ENCODE measurements at regions not wholly inside any gene's neighbourhood (a gene's known extent, or its start where the extent isn't known, plus 50 kb on each side); places are given as distances from the start of the nearest gene placed in this dataset.

DNA sequence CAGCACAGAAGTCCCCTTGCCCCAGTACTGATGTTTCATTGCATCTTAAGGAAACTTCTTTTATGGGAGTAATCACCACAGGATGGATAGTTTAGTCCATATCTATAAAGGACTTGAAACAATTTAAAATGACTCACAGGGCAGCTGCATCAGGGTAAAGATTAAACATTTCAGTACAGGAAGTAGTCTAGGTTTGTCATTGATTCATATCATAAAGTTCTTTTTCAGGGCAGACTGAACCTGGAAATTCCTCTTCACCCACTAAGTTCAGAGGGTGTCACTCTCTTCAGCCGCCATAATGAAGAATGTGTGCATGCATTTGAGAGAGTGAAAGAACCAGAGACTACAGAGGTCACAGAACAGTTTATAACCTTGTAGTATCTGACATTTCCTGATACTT, 296.3 kb upstream of the JAG1 start (continued):
- TF ChIP-seq CTCF (IDR thresholded peaks at IDR 0.05 in 2 of 3, conservative IDR thresholded peaks at IDR 0.05 in 1 of 3; ENCODE audit: control insufficient read depth in 2 of 3, extremely low read depth in 1 of 3, insufficient read depth in 1 of 3, low read depth in 3 of 3, low read length in 3 of 3) (no peak), FOXK2 (IDR thresholded peaks at IDR 0.05) (no peak), YBX1 (IDR thresholded peaks at IDR 0.05) (no peak)

- 0% methylated on average over 1 of the region's 1 CpG for WGBS (ENCODE audit: insufficient coverage, insufficient replicate concordance, low lambda C conversion rate, missing lambda C conversion rate)
- no peak overlapping the region for H3K27ac ChIP-seq (ENCODE audit: control insufficient read depth, insufficient read depth)
- no peak for FAIRE-seq
- BruUV-seq (replicated peaks), result no TSS peak
- H4K20me1 ChIP-seq (ENCODE audit: control insufficient read depth, insufficient read depth), result no peaks in the 10 kb centered on the region
- no peak for ATAC-seq
- ChIA-PET SMC1A (ENCODE audit: uncharacterized antibody, unreplicated experiment) (interaction anchor here (0.8 to 1.8 kb wide), 3 partner anchors 8 to 51 kb away, joined by 4 to 5 read pairs (median 4); no protein-coding TSS in a partner anchor), POLR2A (no interaction called here), RAD21 (ENCODE audit: unreplicated experiment) (no interaction called here), CTCF (no interaction called here)
- H3K4me3 ChIP-seq, result no peak overlapping the region
- H3K36me3 ChIP-seq (ENCODE audit: control insufficient read depth in 2 of 2, insufficient read depth in 2 of 2, low read length in 1 of 2), result no peaks in the 10 kb centered on the region
- H3K27me3 ChIP-seq (replicated peaks in 1 of 2; ENCODE audit: control insufficient read depth in 2 of 2, insufficient read depth in 2 of 2, low read length in 1 of 2), result no peaks in the 10 kb centered on the region
- intact Hi-C loops (cut with micrococcal nuclease; ENCODE audit: unreplicated experiment) (no loop called here), in situ Hi-C loops (cut with MboI) (no loop called here)
- DNase-seq (ENCODE audit: low read depth, low spot score), result no peak
- H3K4me1 ChIP-seq (ENCODE audit: control insufficient read depth, insufficient read depth, low read length), result no peaks in the 10 kb centered on the region
- H3K9me3 ChIP-seq (replicated peaks; ENCODE audit: control insufficient read depth, insufficient read depth, low read length), result no peaks in the 10 kb centered on the region
- H3K9ac ChIP-seq (ENCODE audit: control insufficient read depth, insufficient read depth, low read length), result no peak overlapping the region
- no peaks in the 10 kb centered on the region for H3K79me2 ChIP-seq (ENCODE audit: control insufficient read depth, insufficient read depth, low read length)
- H3K4me2 ChIP-seq (ENCODE audit: control insufficient read depth, insufficient read depth), result no peak overlapping the region
- H2AFZ ChIP-seq (ENCODE audit: control insufficient read depth, low read depth, low read length), result no peak overlapping the region
- TF ChIP-seq NFYA (IDR thresholded peaks at IDR 0.05; ENCODE audit: borderline replicate concordance, low read depth, low read length) (no peak), E2F4 (IDR thresholded peaks at IDR 0.05; ENCODE audit: low read depth, low read length) (no peak), YY1 (IDR thresholded peaks at IDR 0.05; ENCODE audit: low read depth, low read length) (no peak), E2F8 (IDR thresholded peaks at IDR 0.05; ENCODE audit: low read depth, partially characterized antibody) (no peak), GATAD2B (conservative IDR thresholded peaks at IDR 0.05; ENCODE audit: low read depth) (no peak), JUND (IDR thresholded peaks at IDR 0.05; ENCODE audit: low read depth, low read length) (no peak), BMI1 (IDR thresholded peaks at IDR 0.05; ENCODE audit: borderline replicate concordance) (no peak), POLR2A (IDR thresholded peaks at IDR 0.05; ENCODE audit: low read depth, low read length) (no peak)
- TF ChIP-seq, protein P1, sequence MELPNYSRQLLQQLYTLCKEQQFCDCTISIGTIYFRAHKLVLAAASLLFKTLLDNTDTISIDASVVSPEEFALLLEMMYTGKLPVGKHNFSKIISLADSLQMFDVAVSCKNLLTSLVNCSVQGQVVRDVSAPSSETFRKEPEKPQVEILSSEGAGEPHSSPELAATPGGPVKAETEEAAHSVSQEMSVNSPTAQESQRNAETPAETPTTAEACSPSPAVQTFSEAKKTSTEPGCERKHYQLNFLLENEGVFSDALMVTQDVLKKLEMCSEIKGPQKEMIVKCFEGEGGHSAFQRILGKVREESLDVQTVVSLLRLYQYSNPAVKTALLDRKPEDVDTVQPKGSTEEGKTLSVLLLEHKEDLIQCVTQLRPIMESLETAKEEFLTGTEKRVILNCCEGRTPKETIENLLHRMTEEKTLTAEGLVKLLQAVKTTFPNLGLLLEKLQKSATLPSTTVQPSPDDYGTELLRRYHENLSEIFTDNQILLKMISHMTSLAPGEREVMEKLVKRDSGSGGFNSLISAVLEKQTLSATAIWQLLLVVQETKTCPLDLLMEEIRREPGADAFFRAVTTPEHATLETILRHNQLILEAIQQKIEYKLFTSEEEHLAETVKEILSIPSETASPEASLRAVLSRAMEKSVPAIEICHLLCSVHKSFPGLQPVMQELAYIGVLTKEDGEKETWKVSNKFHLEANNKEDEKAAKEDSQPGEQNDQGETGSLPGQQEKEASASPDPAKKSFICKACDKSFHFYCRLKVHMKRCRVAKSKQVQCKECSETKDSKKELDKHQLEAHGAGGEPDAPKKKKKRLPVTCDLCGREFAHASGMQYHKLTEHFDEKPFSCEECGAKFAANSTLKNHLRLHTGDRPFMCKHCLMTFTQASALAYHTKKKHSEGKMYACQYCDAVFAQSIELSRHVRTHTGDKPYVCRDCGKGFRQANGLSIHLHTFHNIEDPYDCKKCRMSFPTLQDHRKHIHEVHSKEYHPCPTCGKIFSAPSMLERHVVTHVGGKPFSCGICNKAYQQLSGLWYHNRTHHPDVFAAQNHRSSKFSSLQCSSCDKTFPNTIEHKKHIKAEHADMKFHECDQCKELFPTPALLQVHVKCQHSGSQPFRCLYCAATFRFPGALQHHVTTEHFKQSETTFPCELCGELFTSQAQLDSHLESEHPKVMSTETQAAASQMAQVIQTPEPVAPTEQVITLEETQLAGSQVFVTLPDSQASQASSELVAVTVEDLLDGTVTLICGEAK (IDR thresholded peaks at IDR 0.05; ENCODE audit: borderline replicate concordance), result no peak
These were observed 297.3 kb upstream of the JAG1 start for GRCh38 chr20:10971096-10971495.

All from GM12878 (cell line).